GM18519 (cell line): ENCODE measurements at regions not wholly inside any gene's neighbourhood (a gene's known extent, or its start where the extent isn't known, plus 50 kb on each side); places are given as distances from the start of the nearest gene placed in this dataset.

Experiments
- ATAC-seq: cut with Tn5 transposase; IDR thresholded peaks from one replicate; pipeline ENCODE4 v1.9.1; 2021; ENCODE audit warnings: mild to moderate bottlenecking, moderate library complexity; ENCODE audit not compliant: unreplicated experiment, low FRiP score

DNA sequence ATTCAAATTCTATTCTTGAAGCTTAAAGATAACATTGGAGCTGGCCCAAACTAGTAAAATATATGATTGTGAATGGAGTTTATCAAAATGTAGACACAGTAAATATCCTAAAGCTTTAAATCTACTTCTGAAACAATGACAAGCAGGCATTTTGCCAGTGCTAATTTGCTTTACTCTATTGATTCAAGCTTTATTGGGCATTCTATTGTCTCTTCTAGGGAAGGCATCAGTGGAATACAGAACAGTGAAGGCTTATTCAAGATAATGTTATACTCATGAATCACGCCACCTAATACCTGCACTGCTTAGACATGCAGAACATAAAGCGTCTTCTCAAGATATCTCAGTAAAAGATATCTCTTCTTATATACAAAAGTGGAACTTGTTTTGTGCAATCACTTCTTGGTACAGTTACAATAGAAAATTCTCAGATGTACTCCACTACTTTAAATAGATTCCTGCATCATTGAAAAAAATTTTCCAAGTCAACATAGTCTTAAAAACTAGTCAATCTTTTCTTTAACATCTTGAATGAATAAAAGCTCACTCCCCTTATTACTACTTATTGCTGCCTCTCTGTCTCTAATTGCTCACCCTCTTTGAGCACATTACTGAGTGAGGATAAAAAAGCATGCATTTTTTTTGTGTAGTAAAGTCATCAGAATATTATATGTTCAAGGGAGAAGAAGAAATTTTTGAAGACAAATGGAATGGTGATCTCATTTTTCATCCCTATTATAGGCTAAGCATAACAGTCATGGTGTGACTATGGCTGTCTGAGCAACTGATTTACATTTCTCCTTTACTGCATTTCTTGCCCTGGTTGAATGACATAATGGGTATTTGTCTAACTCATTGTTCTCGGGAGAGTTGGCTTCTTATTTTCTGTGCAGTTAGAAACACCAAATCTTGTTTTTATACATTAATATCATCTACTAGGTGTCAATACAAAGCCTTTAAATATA is 98.0 kb upstream of the E2F7 start:
- no peak for ATAC-seq

DNA sequence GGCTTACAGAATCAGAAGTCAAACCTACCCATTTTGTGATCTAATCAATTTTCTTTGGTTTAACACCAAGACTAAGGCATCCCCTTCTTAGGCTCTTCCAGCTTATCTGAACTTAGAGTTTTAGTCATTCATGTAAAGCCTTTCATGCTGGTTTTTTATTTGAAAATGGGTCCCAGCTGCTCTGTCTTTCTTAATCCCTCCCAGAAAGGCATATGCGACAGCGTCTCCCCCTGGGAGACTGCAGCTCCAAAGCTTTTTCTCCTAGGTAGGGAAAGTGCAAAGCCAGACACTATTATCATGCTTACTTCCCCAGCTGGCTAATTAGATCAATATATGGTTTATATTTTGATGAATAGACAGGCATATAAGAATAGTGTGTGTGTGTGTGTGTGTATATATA is 96.6 kb upstream of the E2F7 start:
- no peak for ATAC-seq

DNA sequence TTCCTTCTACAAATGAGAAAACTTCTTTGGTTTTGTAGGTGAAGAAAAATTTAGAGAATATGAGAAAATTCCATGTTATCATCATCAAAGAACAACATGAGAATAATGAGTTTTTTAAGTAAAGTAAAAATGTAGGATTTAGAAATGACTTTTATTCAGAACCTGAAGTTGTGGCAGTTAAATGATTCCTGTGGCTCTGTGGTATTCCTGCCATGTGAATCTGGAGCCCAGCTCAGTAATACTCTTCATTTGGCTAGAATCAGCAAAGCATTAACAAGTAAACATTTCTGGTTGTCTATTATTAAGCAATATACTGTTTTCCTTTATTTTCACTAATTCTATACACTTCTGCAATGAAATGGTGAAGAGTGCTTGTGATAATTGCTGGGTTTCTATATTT is 95.6 kb upstream of the E2F7 start:
- ATAC-seq = no peak

DNA sequence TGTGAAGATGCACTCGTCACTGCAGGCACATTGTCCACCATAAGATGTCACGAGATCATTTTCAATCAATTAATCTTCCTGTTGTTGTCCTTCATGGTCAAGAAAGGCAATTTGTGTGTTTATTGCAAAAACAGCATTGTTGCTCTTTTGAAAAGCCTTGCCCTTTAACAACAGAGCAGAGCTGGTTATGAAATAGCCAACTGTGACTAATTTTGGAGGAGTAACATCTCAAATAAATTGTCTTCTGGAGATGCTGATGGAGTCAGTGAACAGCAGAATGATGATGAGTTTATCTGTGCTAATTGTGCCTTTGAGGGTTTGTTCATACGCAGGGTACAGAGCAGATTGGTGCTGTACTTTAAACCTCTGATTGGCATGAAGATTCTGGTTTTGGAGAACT is 88.3 kb upstream of the E2F7 start:
- no peak for ATAC-seq

DNA sequence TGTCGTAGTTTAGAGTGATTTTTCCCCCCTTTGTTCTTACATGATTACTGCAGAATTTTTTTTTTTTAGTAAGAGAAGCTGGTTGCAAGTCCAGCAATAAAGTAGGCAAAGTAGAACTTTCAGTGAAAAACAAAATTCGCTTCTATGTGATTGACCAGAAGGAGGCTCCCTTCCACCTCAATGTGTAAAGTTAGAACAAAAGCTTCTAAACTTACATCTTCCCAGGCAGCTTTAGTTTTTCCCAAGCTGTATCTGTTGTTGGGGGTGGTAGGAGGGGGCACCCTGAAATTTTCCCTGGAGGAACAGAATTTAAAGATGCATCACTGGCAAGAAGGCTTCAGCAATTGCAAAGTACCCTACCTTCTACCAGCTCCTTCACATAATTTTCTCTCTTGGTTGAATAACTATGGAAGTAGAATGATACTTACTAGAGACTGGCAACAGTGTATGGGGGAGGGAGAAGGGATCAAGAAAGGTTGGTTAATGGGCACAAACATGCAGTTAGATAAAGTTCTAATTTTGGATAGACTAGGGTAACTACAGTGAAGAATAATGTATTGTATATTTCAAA is 87.3 kb upstream of the E2F7 start:
- ATAC-seq = no peak

DNA sequence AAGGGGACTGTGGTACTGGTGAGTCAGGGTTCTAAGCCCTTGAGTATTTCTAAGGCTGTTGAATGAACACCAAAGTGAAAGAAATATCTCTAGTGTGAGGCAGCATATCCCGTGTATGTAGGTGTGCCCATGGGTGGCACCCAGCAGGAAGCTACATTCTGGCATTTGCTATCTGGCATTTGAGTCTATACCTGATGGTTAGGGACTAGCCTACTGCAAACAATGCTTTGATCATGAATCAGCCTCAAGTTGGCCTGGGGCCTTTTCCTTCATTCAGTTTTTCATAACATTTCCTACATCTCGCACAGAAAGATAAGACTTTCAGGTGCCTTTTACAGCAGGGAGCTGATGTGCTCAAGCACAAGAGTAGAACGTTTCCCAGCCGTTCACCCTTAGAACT is 85.7 kb upstream of the E2F7 start:
- no peak for ATAC-seq

DNA sequence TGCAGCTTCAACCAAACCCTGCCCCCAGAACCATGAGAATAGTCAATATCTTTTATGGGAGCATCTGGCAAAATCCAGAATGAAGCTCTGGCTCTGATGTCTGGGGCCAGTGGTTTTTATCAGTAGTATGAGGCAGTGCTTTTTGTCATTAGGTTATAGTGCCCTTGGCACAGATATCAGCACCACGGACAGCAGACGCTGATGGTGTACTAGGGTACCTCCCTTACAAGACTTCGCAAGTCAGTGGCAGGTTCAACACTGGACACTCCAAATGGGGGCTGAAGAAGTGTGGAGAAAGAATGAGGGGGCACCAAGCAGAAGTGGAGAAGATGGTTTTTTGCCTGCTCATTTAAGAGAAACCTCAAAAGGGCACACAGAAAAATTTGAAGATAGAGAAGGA is 68.2 kb upstream of the E2F7 start:
- peak; percentile 54 for ATAC-seq

DNA sequence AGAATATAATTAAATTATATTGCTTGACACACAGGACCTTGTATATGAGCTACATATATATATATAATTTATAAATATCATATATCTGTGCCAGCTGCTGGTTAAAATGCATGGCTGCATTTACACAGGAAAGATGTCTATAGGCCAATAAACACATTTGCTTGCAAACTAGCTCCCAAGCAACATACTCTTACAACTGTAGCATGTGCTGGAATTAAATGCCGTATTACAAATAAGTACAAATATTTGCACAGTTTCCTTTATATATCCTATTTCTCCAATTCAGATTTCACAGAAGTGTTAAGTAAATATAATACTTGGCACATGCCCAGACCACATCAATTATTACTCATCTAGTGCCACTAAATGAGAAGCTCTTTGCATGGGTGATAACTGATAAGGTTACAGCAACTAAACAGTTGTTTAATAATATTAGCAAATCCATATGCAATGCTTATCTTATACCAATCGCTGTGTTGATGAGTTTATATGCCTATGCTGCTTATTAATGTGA is 66.7 kb upstream of the E2F7 start:
- no peak for ATAC-seq

DNA sequence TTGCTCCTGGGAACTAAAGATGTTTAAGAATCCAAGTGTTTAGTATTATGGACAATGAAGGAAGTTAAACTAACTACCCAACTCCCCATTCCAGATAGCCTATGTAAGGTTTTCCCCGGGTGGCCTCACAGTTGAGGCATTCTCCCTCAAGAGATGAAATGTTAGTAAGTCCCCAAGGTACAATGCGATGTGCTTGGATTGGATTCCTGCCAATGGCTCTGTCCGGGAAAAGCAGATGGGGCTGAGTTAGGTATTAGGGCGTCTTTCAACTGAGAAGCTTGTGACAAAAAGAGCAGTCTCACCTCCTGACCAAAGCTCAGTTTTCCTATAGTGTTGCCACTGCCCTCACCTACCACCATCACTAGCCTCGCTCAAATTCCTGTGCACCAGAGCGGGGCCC is 64.8 kb upstream of the E2F7 start:
- ATAC-seq = no peak

DNA sequence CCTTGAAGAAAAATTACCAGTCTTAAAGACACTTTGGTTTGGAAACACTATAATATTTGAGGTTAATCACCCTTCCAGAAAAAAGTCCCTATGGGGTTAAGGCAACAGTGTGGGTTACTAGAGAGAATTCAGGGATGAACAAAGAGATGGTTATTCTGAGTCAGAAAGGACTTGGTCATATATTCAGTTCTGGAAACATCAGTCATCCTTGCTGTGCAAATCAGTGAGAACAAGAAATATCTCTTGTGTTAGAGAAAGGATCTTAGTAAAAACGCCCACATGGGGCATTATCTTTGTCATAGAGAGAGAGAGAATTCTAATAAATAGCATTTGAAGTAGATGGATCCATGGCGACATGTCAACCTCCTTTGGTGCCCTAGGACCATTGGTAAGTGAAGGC is 59.4 kb upstream of the E2F7 start:
- ATAC-seq = no peak

DNA sequence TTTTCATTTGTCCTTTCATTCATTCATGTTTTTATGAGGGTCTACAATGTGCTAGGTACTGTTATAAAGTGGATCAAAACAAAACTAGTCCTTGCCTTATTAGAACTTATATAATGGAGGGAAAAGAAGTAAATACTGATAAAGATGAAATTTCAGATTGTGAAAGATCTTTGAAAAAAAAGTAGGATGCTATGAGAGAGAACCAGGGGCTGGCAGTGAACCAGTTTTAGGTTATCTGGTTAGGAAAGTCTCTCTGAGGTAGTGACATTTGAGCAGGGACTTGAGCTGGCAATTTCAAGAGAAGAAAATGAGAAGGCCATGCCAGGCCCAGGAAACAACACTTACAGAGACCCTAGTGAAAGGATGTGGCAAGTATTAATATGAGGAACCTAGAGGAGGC is 57.3 kb upstream of the E2F7 start:
- ATAC-seq = no peak

DNA sequence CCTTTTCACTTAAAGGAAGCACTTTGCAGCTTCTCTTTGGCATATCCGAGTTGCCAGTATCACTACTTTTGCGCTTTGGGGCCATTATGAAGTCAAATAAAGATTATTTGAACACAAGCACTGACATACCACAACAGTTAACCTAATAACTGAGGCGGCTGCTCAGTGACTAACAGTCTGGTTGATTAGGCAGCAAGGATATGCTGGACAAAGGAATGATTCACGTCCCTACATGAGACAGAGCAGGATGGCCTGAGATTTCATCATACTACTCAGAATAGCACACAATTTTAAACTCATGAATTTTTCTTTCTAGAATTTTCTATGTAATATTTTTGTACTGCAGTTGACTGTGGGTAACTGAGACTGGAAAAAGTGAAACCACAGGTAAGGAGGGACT is 56.9 kb upstream of the E2F7 start:
- no peak for ATAC-seq

DNA sequence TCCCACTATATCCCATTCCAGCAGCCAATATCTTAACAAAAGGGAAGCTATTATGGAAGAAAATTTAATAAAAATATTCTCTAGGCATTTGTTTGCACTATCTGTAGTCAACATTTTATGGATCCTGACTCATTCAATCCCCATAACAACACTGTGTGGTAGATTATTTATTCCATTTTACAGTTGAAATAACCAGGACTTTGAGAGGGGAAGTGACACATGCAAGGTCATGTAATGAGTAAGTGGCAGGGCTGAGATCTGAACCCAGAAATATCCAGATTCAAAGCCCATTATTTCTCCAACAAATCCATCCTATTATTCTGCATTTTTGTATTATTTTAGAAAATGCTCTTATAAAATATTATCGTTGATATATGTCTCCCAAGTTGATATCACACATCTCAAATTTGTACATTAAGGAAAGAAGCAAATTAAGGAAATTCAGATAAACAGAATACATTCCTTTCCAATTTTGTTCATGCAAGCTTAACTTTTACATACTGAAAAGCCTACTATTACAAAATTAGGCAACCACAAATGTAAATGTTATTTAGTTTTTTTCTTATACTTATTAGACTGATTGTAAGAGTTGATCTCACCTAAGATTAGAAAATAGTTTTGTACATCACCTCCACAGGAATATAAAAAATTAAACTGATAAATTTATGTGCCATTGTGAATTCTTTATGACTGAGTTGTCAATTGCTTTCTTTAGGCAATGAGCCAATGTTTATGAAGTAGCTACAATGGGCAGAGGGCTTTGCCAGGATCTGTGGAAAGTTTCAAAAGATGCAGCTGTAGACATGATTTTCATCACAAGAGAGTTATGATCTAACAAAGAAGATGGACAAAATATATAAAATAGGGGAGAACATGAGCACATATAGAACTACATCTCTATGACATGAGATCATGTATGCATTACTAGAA is 55.1 kb upstream of the E2F7 start:
- ATAC-seq = no peak

DNA sequence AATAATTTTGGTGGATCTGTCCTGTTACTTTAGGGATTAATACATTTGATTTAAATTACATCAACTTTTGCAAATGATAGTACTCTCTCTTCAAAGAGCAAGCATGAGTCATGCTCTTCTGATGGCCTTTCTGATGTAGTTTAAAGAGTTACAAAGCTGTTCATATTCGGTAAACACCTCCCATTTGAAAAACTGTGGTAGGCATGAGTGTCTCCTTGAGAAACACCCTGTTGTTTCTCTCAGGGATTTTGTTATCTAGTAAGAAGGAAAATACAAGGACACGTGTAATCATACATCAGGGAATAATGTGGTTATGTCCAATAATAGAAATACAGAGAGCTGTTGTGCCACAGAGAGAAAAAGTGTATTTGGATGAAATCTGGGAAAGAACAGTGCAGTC is 53.3 kb upstream of the E2F7 start:
- no peak for ATAC-seq

DNA sequence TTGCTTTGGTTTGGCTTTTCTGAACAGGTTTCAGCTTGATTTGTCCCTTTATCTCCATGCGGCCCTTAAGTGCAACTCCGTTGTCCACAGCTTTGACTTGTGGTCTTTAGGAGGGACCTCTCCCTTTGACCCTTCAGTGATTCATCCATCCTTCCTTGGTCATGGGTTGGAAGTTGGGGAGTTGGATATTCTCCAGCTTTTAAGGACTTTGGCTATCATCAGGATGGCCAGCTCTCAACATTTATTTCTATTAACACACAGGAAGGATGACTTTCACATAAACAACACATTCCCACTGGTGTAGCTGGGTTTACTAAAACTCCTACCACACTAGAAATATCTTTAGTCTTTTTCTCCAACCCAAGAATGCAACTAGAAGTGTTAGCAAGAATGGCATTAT is 50.9 kb upstream of the E2F7 start:
- ATAC-seq = no peak

DNA sequence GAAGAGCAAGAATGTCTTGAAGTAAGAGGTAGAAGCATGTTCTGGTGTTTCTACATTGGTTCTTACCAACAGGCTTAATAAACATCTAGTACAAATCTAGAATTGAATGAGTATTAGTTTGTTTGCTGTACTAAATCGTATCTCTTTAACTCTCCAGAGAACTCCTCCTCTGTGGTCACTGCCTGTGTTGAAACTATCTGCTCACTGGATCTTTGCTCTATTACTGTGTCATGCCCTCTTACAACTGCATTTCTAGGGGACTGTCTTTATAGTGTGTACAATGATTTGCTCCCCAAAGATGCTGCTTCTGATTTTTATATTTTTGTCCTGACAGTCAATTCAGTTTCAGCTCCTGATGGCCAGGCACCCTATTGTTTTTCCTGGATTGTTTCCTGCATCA is 50.1 kb upstream of the E2F7 start:
- ATAC-seq = no peak
